ENCODE measurements at regions not wholly inside any gene's neighbourhood (a gene's known extent, or its start where the extent isn't known, plus 50 kb on each side); places are given as distances from the start of the nearest gene placed in this dataset.

DNA sequence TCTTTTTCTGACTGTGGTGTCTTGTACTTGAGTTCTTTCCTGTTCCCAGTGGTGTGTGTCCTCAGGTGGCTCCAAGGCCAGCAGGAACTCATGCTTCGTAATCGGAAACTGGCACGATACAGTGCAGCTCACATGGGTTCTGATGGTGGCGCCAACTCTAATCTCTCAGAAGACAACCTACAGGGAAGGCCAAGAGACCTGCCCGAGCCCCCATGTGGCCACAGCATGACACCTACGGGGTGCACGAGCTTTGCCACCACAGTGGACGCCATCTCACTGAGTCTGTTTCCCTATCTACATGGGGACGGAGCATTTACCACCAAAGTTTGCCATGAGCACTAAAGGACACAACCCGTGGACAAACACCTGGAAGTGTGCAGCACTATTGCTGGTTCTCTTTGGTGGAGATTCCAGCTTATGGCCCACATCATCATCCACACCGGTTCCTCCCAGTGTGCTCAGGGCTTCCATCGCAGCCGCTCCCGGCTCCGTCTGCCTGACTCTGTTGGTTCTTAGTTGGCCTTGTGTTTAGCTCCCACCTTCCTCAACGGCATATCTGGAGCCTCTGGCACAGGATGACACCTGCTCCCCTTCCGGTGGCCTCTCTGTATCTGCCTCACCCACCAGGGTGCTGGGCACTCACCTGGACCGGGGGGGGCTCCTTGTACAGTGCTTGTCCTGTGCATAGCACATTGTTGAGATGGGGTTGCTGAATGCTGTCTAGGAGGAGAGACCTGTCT, 586.6 kb upstream of the MKI67 start:
- DNase-seq (ENCODE audit: low spot score): no peak

DNA sequence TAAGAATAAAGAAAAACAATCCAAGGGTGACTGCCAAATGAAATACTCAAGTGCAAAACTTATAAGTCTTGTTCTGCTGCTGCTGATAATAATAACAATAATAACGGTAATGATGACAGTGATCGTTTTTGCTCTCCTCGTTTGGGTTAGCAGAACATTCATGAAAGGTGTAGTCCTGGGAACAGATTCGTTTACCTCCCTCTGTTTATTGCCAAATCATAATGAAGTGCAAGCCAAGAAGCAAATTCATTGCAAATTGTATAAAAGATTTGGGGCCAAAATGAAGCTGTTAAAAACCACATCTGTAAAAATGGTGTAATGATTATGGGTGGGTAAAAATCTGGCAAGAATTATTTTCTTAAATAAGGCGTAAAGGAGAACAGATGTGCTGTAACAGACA, 587.2 kb upstream of the MKI67 start:
- DNase-seq (ENCODE audit: low spot score): no peak

- no peak for DNase-seq (ENCODE audit: low spot score)
Measured at GRCh38 chr10:128713874-128714570, 587.8 kb upstream of the MKI67 start.

DNA sequence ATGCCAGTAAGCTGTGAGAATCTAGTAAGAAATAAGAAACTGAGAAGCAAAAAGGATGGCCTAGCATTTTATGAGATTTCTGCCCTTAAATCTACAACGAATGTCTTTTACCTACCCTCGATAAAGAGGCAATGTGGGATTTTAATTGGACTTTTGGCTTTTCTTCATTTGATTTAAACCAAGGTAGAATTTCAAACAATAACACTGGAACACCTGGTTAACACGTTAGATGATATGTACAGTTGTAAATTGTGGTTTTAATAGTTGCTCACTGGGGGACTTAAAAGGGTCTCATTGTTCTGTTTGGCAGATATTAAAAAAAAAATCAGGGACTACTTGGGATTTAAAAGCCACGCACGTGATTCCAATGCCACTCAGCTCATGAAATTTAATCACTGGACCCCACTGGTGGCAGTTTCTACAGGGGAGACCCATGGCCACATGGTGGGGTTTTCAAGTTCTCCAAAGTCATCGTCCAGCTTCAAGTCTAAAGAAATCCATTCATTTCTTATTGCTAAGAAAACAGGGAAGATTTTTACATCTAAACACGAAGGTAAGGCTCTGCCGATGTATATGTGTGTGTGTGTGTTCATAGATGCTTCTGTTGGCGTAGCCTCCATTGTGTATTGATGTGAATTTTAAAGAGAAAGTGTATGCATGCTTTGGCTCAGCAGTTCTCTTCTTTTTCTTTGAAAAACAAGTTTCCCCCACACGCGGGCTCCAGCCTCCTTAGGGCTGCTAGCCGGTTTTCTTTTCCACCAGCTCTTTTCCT, 588.6 kb upstream of the MKI67 start:
- no peak for DNase-seq (ENCODE audit: low spot score)

GRCh38 chr10:128716181-128716580, 590.0 kb upstream of the MKI67 start:
- no peak for DNase-seq (ENCODE audit: low spot score)

DNA sequence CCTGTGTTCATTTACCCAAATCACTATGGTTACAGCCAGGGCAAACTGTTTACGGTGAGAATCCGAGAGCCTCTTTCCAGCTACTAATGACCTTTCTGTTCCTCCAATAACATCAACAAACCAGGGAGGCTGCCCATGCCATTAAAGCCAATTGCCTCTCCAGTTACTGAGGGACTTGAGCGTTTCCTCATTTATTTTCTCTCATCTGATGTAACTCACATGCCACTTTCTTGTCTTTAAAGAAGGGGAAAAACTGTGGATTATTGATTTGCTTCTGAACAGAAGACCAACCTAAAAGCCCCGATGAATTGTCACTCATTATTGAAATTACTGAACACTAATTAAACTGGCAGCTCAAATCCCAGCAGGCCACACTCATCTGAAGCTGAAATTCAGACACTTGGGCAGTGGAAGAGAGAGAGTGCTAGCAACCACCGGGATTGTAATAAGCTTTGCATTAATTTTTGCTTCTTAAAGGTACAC, 595.8 kb upstream of the MKI67 start:
- no peak for DNase-seq (ENCODE audit: low spot score)

DNA sequence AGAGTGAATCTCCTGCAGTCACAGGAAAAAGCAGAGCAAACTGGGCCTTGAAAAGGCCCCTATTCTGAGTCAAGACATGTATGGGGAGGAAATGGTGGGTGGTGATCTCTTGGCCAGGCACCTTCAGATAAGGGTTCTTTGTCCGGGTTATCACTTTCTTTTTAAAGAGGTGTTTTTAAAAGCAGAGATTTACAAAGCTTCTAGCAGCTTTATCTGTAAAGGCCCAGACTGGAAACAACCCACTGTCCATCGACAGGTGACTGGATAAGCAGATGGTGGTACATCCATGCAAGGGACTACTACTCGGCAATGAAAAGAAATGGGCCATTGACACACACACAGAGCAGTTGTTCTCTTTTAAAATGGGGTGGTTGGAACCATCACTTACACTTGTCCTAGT, 596.7 kb upstream of the MKI67 start:
- DNase-seq (ENCODE audit: low spot score): no peak

DNA sequence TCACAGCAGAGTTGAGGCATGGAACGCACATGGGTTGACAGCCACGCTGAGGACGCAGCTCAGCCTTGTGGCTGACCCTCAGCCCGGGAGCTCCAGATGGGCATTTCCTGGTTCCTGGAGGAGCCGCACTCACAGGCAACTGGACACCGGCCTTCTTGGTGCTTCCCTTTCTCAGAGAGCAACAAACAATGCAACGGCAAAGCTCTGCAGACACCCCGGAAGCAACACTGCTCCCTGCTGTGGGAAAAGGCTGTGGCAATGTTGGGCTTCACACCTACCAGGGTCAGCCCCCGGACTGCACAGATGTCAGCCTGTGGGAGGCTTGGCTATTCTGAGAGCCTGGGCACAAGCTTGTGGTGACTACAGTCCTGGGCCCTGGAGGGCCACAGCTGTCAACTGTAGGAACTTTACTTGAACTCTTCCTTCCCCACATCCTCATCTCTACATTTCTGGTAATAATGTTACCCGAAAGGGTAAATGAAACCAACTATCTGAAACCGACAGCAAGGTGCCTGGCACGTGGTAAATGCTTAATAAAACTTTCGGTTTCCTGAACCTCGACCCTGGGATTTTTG, 597.5 kb upstream of the MKI67 start:
- no peak for DNase-seq (ENCODE audit: low spot score)

GRCh38 chr10:128725531-128725930, 599.3 kb upstream of the MKI67 start:
- DNase-seq (ENCODE audit: low spot score): no peak

- no peak for DNase-seq (ENCODE audit: low spot score)
Measured at GRCh38 chr10:128727114-128727513, 600.9 kb upstream of the MKI67 start.

GRCh38 chr10:128729910-128730420, 603.7 kb upstream of the MKI67 start:
- DNase-seq (ENCODE audit: low spot score): no peak

DNA sequence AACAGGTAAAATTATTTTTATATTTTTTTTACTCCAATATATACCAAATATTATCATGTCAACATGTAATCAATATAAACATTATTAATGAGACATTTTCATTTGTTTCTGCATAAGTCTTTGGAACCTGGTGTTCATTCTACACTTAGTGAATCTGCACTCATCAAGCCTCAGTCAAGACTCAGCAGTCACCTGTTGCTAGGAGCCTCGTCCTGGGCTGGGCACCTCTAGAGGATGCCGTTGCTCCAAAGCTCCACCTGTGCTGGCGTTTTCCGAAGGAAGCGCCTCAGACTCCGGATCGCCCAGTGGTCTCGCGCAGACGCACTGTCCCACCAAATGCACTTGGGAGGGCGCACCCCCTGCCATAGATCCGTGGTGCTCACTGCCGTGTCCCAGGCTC, 604.7 kb upstream of the MKI67 start:
- DNase-seq (ENCODE audit: low spot score): no peak

GRCh38 chr10:128734161-128734560, 607.9 kb upstream of the MKI67 start:
- DNase-seq (ENCODE audit: low spot score): no peak

DNA sequence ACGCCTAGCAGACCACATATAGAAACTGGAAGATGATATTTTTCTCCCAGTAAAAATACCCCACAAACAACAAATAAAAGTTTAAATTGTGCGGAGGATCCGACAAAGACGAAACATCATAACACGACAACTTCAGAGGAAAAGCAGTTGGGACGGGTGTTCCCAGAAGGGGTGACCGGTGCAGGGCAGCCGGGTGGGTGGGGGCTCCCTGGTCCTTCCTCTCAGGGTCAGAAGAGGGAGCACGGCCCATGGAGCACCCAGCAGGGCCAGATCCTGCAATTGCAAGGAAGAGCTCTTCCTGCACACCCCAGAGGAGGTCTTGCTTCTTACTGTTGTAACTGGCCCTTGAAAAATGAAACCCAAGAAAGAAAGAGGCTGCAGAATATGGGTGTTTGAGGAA, 608.5 kb upstream of the MKI67 start:
- no peak for DNase-seq (ENCODE audit: low spot score)

GRCh38 chr10:128735996-128736395, 609.8 kb upstream of the MKI67 start:
- DNase-seq (ENCODE audit: low spot score): no peak

DNA sequence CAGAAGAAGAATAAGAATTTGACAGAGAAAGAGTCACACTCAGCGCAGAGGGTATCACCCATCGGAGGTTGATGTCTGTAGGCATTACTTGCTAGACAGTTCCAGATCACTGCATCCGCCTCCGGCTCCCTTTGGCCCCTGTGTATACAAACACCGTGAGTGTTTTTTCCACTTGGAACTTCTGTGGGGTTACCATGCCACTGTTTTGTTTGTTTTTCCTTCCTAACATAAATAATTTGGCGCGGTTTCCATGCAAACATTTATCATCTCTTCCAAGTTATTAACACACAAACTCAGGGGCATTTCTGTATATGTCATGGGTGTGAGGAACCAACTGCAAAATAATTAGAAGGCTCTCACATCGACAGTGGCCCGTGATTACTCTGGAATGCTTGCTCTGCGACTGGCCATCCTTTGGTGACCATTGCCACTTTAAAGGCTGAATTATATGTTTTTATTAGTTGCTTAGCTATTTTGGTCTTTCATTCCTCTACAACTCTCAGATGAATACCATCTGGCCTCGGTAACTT, 612.2 kb upstream of the MKI67 start:
- no peak for DNase-seq (ENCODE audit: low spot score)

- peak; percentile 14 for DNase-seq (ENCODE audit: low spot score)
Measured at GRCh38 chr10:128739930-128740329, 613.7 kb upstream of the MKI67 start.

- DNase-seq (ENCODE audit: low spot score): no peak
Measured at GRCh38 chr10:128741180-128741579, 615.0 kb upstream of the MKI67 start.

GRCh38 chr10:128741680-128742079, 615.5 kb upstream of the MKI67 start:
- no peak for DNase-seq (ENCODE audit: low spot score)

DNA sequence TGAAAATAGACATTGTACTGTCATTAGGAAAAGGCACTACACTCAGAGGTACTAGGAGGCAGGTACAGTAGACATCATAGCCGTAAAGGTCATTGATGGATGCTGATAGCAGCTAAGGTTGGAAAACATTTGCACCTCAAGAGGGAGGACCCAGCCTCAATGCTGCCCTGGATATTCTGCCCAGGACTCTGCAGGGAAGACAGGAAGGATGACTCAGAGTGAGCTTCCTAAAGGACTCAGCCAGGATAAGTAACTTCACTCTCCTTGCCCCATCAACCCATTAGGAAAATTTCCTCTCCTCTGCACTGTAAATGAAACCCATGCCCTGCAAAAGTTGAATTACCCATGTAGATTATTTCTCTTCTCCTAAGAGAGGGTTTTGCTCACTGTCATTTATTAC, 617.9 kb upstream of the MKI67 start:
- no peak for DNase-seq (ENCODE audit: low spot score)

GRCh38 chr10:128744811-128745305, 618.6 kb upstream of the MKI67 start:
- DNase-seq (ENCODE audit: low spot score): no peak

Measured in SW480 (cell line).